ENCODE measurements at regions not wholly inside any gene's neighbourhood (a gene's known extent, or its start where the extent isn't known, plus 50 kb on each side); places are given as distances from the start of the nearest gene placed in this dataset.

DNA sequence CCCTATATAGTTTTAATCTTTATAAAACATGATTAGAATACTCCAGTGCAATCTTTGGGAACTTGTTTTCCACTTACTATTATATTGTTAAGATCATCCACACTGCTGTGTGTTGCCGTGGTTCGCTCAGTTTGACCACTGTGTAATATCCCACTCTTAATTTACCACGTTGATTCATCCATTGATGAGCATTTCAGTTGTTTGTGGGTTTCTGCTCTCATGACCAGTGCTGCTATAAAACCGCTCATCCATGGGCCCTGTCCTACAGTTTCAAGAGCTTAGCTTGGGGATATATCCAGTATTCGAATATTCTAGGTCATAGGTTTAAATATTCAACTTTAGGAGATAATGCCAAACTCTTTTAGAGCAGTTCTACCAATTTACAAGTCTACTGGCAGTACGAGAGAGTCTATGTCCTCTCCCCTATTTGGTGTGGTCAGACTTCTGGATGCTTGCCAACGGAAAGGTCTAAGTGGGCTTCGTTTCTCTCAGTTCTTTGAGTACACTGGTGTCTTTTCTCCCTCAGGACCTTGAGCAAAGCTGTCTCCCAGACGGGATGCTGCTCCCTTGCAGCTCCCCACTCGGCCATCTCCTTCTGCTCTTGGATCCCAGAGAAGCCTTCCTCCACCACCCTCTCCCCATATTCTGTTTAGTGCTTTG, 94.9 kb upstream of the ALX4 start:
- TF ChIP-seq, protein P1, sequence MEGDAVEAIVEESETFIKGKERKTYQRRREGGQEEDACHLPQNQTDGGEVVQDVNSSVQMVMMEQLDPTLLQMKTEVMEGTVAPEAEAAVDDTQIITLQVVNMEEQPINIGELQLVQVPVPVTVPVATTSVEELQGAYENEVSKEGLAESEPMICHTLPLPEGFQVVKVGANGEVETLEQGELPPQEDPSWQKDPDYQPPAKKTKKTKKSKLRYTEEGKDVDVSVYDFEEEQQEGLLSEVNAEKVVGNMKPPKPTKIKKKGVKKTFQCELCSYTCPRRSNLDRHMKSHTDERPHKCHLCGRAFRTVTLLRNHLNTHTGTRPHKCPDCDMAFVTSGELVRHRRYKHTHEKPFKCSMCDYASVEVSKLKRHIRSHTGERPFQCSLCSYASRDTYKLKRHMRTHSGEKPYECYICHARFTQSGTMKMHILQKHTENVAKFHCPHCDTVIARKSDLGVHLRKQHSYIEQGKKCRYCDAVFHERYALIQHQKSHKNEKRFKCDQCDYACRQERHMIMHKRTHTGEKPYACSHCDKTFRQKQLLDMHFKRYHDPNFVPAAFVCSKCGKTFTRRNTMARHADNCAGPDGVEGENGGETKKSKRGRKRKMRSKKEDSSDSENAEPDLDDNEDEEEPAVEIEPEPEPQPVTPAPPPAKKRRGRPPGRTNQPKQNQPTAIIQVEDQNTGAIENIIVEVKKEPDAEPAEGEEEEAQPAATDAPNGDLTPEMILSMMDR (IDR thresholded peaks at IDR 0.05; ENCODE audit: borderline replicate concordance, extremely low read depth, low read length, poor library complexity, severe bottlenecking): no peak
- TF ChIP-seq EZH2 (IDR thresholded peaks at IDR 0.05; ENCODE audit: borderline replicate concordance, low read depth, low read length, severe bottlenecking): no peak
